HEK293T (cell line): ENCODE measurements at regions not wholly inside any gene's neighbourhood (a gene's known extent, or its start where the extent isn't known, plus 50 kb on each side); places are given as distances from the start of the nearest gene placed in this dataset.
"Not testable (repeated sequence)": the region's sequence is repeated elsewhere in the genome, so short reads cannot be mapped to it uniquely, and the experiment has no call there.

Experiments
- CTCF ChIA-PET: fragments of 350-600 bp; formaldehyde crosslinking; extraction: SDS; loops from one replicate; lab custom pipeline; 2021; ENCODE audit warnings: antibody characterized with exemption, inconsistent platforms; lab: Yijun Ruan, JAX
- POLR2A ChIA-PET: fragments of 350-600 bp; formaldehyde crosslinking; extraction: SDS; loops from one replicate; lab custom pipeline; 2020; ENCODE audit warnings: antibody characterized with exemption, inconsistent platforms; lab: Yijun Ruan, JAX
- DNase-seq: peaks from one replicate; pipeline ENCODE4 v3.0.0; 2012; ENCODE audit warnings: mixed read lengths; ENCODE audit errors: extremely low spot score
- ARNT ChIP-seq: fragments of 450-650 bp; IDR thresholded peaks from 2 replicates; pipeline ENCODE4 v1.6.1; 2017; ENCODE audit warnings: mild to moderate bottlenecking
- BHLHE40 ChIP-seq: fragments of 450-650 bp; IDR thresholded peaks from 2 replicates; pipeline ENCODE4 v1.6.1; 2016; ENCODE audit warnings: mild to moderate bottlenecking, moderate library complexity, borderline replicate concordance
- CTBP1 ChIP-seq: fragments of 450-650 bp; IDR thresholded peaks from 2 replicates; pipeline ENCODE4 v1.6.1; 2016; ENCODE audit warnings: borderline replicate concordance
- ELF4 ChIP-seq: fragments of 450-650 bp; IDR thresholded peaks from 2 replicates; pipeline ENCODE4 v1.6.1; 2017; ENCODE audit warnings: antibody characterized with exemption
- FOXA1 ChIP-seq: fragments of 450-650 bp; IDR thresholded peaks from 2 replicates; pipeline ENCODE4 v1.6.1; 2016; ENCODE audit warnings: mild to moderate bottlenecking
- FOXK2 ChIP-seq: fragments of 450-650 bp; IDR thresholded peaks from 2 replicates; pipeline ENCODE4 v1.6.1; 2016; ENCODE audit warnings: mild to moderate bottlenecking
- FOXM1 ChIP-seq: fragments of 450-650 bp; IDR thresholded peaks from 2 replicates; pipeline ENCODE4 v1.6.1; 2017; ENCODE audit warnings: mild to moderate bottlenecking, borderline replicate concordance
- HDGF ChIP-seq: fragments of 450-650 bp; IDR thresholded peaks from 2 replicates; pipeline ENCODE4 v1.6.1; 2017; ENCODE audit warnings: antibody characterized with exemption, borderline replicate concordance
- L3MBTL2 ChIP-seq: fragments of 450-650 bp; conservative IDR thresholded peaks from 2 replicates; pipeline ENCODE4 v1.6.1; 2016; ENCODE audit warnings: mild to moderate bottlenecking
- LEF1 ChIP-seq: fragments of 450-650 bp; IDR thresholded peaks from 2 replicates; pipeline ENCODE4 v1.6.1; 2017; ENCODE audit warnings: mild to moderate bottlenecking, borderline replicate concordance
- NFRKB ChIP-seq: fragments of 450-650 bp; IDR thresholded peaks from 2 replicates; pipeline ENCODE4 v1.6.1; 2016; ENCODE audit warnings: mild to moderate bottlenecking, moderate library complexity
- PKNOX1 ChIP-seq: fragments of 450-650 bp; IDR thresholded peaks from 2 replicates; pipeline ENCODE4 v1.6.1; 2016
- SP1 ChIP-seq: fragments of 450-650 bp; IDR thresholded peaks from 2 replicates; pipeline ENCODE4 v1.6.1; 2017
- SUZ12 ChIP-seq: fragments of 450-650 bp; IDR thresholded peaks from 2 replicates; pipeline ENCODE4 v1.6.1; 2016; ENCODE audit warnings: mild to moderate bottlenecking
- TARDBP ChIP-seq: fragments of 450-650 bp; IDR thresholded peaks from 2 replicates; pipeline ENCODE4 v1.6.1; 2016
- ZNF384 ChIP-seq: fragments of 450-650 bp; IDR thresholded peaks from 2 replicates; pipeline ENCODE4 v1.6.1; 2016

- POLR2A ChIA-PET = interaction anchor here (0.8 kb wide), 1 partner anchor 42 kb away, joined by 3 read pairs; no protein-coding TSS in a partner anchor
- no peak for TF ChIP-seq L3MBTL2
- no peak for TF ChIP-seq FOXK2
- TF ChIP-seq ARNT = no peak
- TF ChIP-seq HDGF = no peak
- no peak for TF ChIP-seq LEF1
- TF ChIP-seq FOXA1 = no peak
- no peak for TF ChIP-seq ZNF384
- no peak for TF ChIP-seq PKNOX1
- TF ChIP-seq CTBP1 = no peak
- TF ChIP-seq SP1 = no peak
- TF ChIP-seq SUZ12 = no peak
- TF ChIP-seq FOXM1 = no peak
- no peak for TF ChIP-seq BHLHE40
- no peak for TF ChIP-seq ELF4
- CTCF ChIA-PET = no interaction called here
- DNase-seq = no peak
These were observed 350.3 kb upstream of the RPS23 start for GRCh38 chr5:82628364-82628910.

- DNase-seq, CTCF ChIA-PET, POLR2A ChIA-PET: not testable (repeated sequence)
These were observed 348.9 kb upstream of the RPS23 start for GRCh38 chr5:82626905-82627591.

- DNase-seq, POLR2A ChIA-PET, CTCF ChIA-PET: not testable (repeated sequence)
These were observed 347.9 kb upstream of the RPS23 start for GRCh38 chr5:82626012-82626411.

- TF ChIP-seq FOXK2 = no peak
- no peak for TF ChIP-seq TARDBP
- TF ChIP-seq ELF4 = no peak
- TF ChIP-seq LEF1 = no peak
- no peak for TF ChIP-seq SUZ12
- no peak for TF ChIP-seq BHLHE40
- no peak for TF ChIP-seq ZNF384
- no peak for TF ChIP-seq CTBP1
- no peak for TF ChIP-seq HDGF
- no peak for DNase-seq
- ChIA-PET CTCF (no interaction called here), POLR2A (no interaction called here)
These were observed 345.9 kb upstream of the RPS23 start for GRCh38 chr5:82624062-82624461.

- TF ChIP-seq HDGF (no peak), ARNT (no peak), PKNOX1 (no peak), ZNF384 (no peak)
- POLR2A ChIA-PET = no interaction called here
- CTCF ChIA-PET = no interaction called here
- no peak for DNase-seq
These were observed 344.8 kb upstream of the RPS23 start for GRCh38 chr5:82622711-82623514.

- ChIA-PET CTCF (no interaction called here), POLR2A (no interaction called here)
- no peak for TF ChIP-seq SP1
- no peak for TF ChIP-seq FOXM1
- TF ChIP-seq SUZ12 = no peak
- no peak for TF ChIP-seq FOXK2
- TF ChIP-seq FOXA1 = no peak
- TF ChIP-seq BHLHE40 = no peak
- no peak for TF ChIP-seq PKNOX1
- TF ChIP-seq ELF4 = no peak
- no peak for TF ChIP-seq CTBP1
- TF ChIP-seq NFRKB = no peak
- no peak for TF ChIP-seq ARNT
- DNase-seq = no peak
These were observed 344.1 kb upstream of the RPS23 start for GRCh38 chr5:82622205-82622604.
